B cell (primary cell): ENCODE measurements at regions not wholly inside any gene's neighbourhood (a gene's known extent, or its start where the extent isn't known, plus 50 kb on each side); places are given as distances from the start of the nearest gene placed in this dataset.

Experiments
- ATAC-seq: fragments of 200-7000 bp; cut with Tn5 transposase; one replicate; pipeline ENCODE4 v1.10.0; 2021; ENCODE audit warnings: low read depth, mild to moderate bottlenecking, moderate number of reproducible peaks, moderate library complexity
- CTCF ChIA-PET: fragments of 350-600 bp; sonication (Branson Sonifier 250); formaldehyde crosslinking; loops from one replicate; lab custom pipeline; 2021; ENCODE audit warnings: antibody characterized with exemption, inconsistent platforms; lab: Charles Lee
- POLR2A ChIA-PET: fragments of 350-600 bp; sonication (Branson Sonifier 250); formaldehyde crosslinking; loops from one replicate; lab custom pipeline; 2021; ENCODE audit warnings: antibody characterized with exemption; lab: Charles Lee
- DNase-seq: peaks from one replicate; pipeline ENCODE4 v3.0.0; 2013
- H2AFZ ChIP-seq: 2 replicates; pipeline ENCODE4 v1.6.1; 2012; ENCODE audit warnings: mild to moderate bottlenecking, low read depth, low read length; ENCODE audit not compliant: insufficient read depth, poor library complexity, severe bottlenecking
- H3K27ac ChIP-seq, 2 donors: 1 replicate in 1 of 2; 2 replicates in 1 of 2; pipeline ENCODE4 v1.5.1; 2012 to 2013; ENCODE audit warnings: low read length in 2 of 2, mild to moderate bottlenecking in 2 of 2, moderate library complexity in 1 of 2
- H3K27me3 ChIP-seq, 4 experiments: fragments of 200-600 bp in 1 of 4; sonication (generic) in 1 of 4; replicated peaks in 1 of 4; 1 replicate in 2 of 4; 2 replicates in 2 of 4; pipeline versions ENCODE4 v1.6.1 to v1.7.0; 2013 to 2016; ENCODE audit warnings: low read length in 3 of 4, mild to moderate bottlenecking in 2 of 4, mixed read lengths in 1 of 4, moderate library complexity in 1 of 4; ENCODE audit not compliant: insufficient read depth in 4 of 4, control insufficient read depth in 3 of 4; ENCODE audit errors: control extremely low read depth in 1 of 4
- H3K36me3 ChIP-seq, 2 experiments: replicated peaks in 1 of 2; 1 replicate in 1 of 2; 2 replicates in 1 of 2; pipeline versions ENCODE4 v1.6.1 to v1.7.1; 2013; ENCODE audit warnings: low read length in 1 of 2; ENCODE audit not compliant: insufficient read depth in 2 of 2, control insufficient read depth in 1 of 2; ENCODE audit errors: control extremely low read depth in 1 of 2, extremely low read depth in 1 of 2
- H3K4me1 ChIP-seq, 2 donors: fragments of 200-600 bp in 1 of 2; sonication (generic) in 1 of 2; 1 replicate in 1 of 2; 2 replicates in 1 of 2; pipeline versions ENCODE4 v1.5.1 to v1.6.1; 2013 to 2017; ENCODE audit warnings: low read length in 2 of 2; ENCODE audit not compliant: control insufficient read depth in 2 of 2, insufficient read depth in 2 of 2
- H3K4me2 ChIP-seq: replicated peaks from 2 replicates; pipeline ENCODE3; 2012; ENCODE audit warnings: mild to moderate bottlenecking, low read depth, low read length; ENCODE audit not compliant: poor library complexity, severe bottlenecking
- H3K4me3 ChIP-seq, 5 experiments: fragments of 200-600 bp in 1 of 5; sonication (generic) in 1 of 5; 1 replicate in 3 of 5; 2 replicates in 2 of 5; pipeline versions ENCODE4 v1.5.1 to v1.7.0; 2011 to 2016; ENCODE audit warnings: low read length in 4 of 5, mild to moderate bottlenecking in 4 of 5, low read depth in 2 of 5, control low read depth in 1 of 5, moderate library complexity in 1 of 5; ENCODE audit not compliant: insufficient read depth in 1 of 5; ENCODE audit errors: control extremely low read depth in 1 of 5, extremely low read depth in 1 of 5
- H3K79me2 ChIP-seq: fragments of 200-600 bp; sonication (generic); one replicate; pipeline ENCODE4 v1.6.0; 2016; ENCODE audit warnings: low read length; ENCODE audit not compliant: control insufficient read depth, insufficient read depth
- H3K9ac ChIP-seq: fragments of 200-600 bp; sonication (generic); 2 replicates; pipeline ENCODE4 v1.6.1; 2017; ENCODE audit warnings: mild to moderate bottlenecking, low read length, moderate library complexity
- H3K9me3 ChIP-seq, 3 donors: one replicate each; pipeline versions ENCODE4 v1.6.1 to v1.7.1; 2013; ENCODE audit warnings: low read length in 2 of 3; ENCODE audit not compliant: control insufficient read depth in 2 of 3, insufficient read depth in 1 of 3; ENCODE audit errors: control extremely low read depth in 1 of 3
- H4K20me1 ChIP-seq: 2 replicates; pipeline ENCODE4 v1.6.0; 2012; ENCODE audit warnings: mild to moderate bottlenecking, low read length; ENCODE audit not compliant: insufficient read depth, control insufficient read depth, poor library complexity, severe bottlenecking
- H3K27ac Mint-ChIP-seq: one replicate; pipeline ENCODE4 v1.8.0; 2021; ENCODE audit warnings: mixed read lengths
- H3K27me3 Mint-ChIP-seq: one replicate; pipeline ENCODE4 v1.8.0; 2021; ENCODE audit warnings: mixed read lengths
- H3K4me1 Mint-ChIP-seq: one replicate; pipeline ENCODE4 v1.8.0; 2021; ENCODE audit warnings: mixed read lengths
- H3K4me3 Mint-ChIP-seq: one replicate; pipeline ENCODE4 v1.8.0; 2021; ENCODE audit warnings: mixed read lengths
- H3K9me3 Mint-ChIP-seq: one replicate; pipeline ENCODE4 v1.8.0; 2022; ENCODE audit warnings: mixed read lengths; ENCODE audit not compliant: insufficient read depth
- EZH2 ChIP-seq: IDR thresholded peaks from 2 replicates; pipeline ENCODE4 v1.6.1; 2012; ENCODE audit warnings: borderline replicate concordance, low read depth, mild to moderate bottlenecking, moderate library complexity, low read length; ENCODE audit not compliant: insufficient read depth, poor library complexity, severe bottlenecking
- WGBS: methylation state at CpG from one replicate; pipeline ENCODE4 v1.1.5; 2013; ENCODE audit warnings: missing lambda C conversion rate; ENCODE audit not compliant: insufficient coverage; 5-methylcytosine and 5-hydroxymethylcytosine counted together
- intact Hi-C: fragments of 100-400 bp; cut with micrococcal nuclease; formaldehyde crosslinking; loops from one replicate; pipeline ENCODE4 v1.10.0; 2022
- TF ChIP-seq, protein P1 (sequence below): fragments of 200-600 bp; IDR thresholded peaks from one replicate; pipeline ENCODE4 v1.8.0; 2022; ENCODE audit warnings: antibody characterized with exemption, mild to moderate bottlenecking

DNA sequence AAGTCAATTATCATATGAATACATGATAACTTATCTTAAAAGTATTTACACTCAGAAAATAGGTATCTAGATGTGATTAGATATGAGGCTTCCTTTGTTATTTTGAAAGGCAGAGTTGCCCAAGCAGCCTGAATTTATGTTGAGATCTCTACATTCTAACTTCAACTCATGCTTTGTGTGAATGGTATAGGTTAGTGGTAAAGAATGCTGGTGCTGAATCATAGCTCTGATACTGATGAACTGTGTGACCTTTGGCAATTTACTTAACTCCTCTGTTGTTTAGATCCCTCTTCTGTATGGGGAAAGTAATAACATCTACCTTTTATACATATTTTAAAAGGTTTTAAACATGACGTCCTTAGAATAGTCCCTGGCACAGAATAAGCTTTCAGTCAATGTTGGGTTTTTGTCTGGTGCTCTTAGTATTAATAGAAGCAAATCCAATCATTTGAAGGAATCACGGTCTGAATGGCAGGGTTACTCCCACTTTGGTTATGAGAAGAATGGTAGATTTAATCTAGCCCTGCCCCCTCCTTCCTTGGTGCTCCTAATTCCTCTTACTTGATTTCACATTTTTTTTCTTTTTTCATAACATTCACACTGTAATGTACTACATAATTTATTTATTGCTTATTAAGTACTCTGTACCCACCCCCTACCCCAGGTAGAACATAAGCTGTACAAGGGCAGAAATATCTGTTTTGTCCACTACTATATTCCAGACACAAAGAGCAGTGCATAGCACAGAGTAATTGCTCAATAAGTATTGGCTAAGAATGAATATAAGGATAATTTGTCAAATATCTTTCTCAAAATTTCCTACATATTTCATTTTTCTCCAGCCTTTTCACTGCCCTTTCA lies 203.3 kb upstream of the KRR1 start:
- peaks cover 6% of the 10 kb centered on the region for H3K27me3 Mint-ChIP-seq
- H3K4me2 ChIP-seq, result no peak overlapping the region
- H3K9me3 Mint-ChIP-seq, result no peaks in the 10 kb centered on the region
- H3K27ac Mint-ChIP-seq, result no peak overlapping the region
- no peak for DNase-seq
- H3K9ac ChIP-seq, result no peak overlapping the region
- H3K27me3 ChIP-seq, result no peaks in the 10 kb centered on the region
- H3K79me2 ChIP-seq, result no peaks in the 10 kb centered on the region
- no peaks in the 10 kb centered on the region for H3K36me3 ChIP-seq
- H3K9me3 ChIP-seq, result no peaks in the 10 kb centered on the region
- no peaks in the 10 kb centered on the region for H3K4me1 ChIP-seq
- ChIA-PET CTCF (no interaction called here), POLR2A (no interaction called here)
- no peak overlapping the region for H2AFZ ChIP-seq
- H3K4me3 Mint-ChIP-seq, result no peak overlapping the region
- no peak for TF ChIP-seq EZH2
- TF ChIP-seq, protein P1, sequence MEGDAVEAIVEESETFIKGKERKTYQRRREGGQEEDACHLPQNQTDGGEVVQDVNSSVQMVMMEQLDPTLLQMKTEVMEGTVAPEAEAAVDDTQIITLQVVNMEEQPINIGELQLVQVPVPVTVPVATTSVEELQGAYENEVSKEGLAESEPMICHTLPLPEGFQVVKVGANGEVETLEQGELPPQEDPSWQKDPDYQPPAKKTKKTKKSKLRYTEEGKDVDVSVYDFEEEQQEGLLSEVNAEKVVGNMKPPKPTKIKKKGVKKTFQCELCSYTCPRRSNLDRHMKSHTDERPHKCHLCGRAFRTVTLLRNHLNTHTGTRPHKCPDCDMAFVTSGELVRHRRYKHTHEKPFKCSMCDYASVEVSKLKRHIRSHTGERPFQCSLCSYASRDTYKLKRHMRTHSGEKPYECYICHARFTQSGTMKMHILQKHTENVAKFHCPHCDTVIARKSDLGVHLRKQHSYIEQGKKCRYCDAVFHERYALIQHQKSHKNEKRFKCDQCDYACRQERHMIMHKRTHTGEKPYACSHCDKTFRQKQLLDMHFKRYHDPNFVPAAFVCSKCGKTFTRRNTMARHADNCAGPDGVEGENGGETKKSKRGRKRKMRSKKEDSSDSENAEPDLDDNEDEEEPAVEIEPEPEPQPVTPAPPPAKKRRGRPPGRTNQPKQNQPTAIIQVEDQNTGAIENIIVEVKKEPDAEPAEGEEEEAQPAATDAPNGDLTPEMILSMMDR, result no peak
- ATAC-seq, result no peak
- H4K20me1 ChIP-seq, result no peaks in the 10 kb centered on the region
- no CpG with 5 or more reads among the region's 2 CpGs for WGBS
- H3K4me3 ChIP-seq, result no peak overlapping the region
- intact Hi-C loops, result no loop called here
- no peak overlapping the region for H3K27ac ChIP-seq
- H3K4me1 Mint-ChIP-seq, result no peaks in the 10 kb centered on the region

DNA sequence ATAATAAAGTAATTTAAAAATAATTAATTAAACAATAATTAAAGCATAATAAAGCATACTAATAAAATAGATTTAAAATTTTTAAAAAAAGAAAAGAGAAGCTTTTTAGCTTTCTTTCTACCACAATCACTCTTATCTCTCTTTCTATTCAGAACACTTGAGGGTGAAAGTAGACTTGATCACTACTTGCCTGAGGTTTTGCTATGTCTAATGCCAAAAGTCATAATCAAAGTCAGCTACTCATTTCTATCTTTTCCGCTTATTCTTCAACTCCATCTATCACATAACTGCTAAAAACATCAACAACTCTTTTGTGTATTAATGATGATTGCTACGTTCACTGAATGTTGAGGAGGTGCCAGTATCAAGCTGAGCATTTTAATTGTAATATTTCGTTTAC lies 202.0 kb upstream of the KRR1 start:
- no peaks in the 10 kb centered on the region for H3K36me3 ChIP-seq
- CTCF ChIA-PET, result no interaction called here
- POLR2A ChIA-PET, result no interaction called here
- H3K27me3 Mint-ChIP-seq, result peaks cover 6% of the 10 kb centered on the region
- TF ChIP-seq, protein P1, result no peak
- TF ChIP-seq EZH2, result no peak
- no peak overlapping the region for H3K4me3 Mint-ChIP-seq
- H3K4me2 ChIP-seq, result no peak overlapping the region
- no peak overlapping the region for H3K27ac ChIP-seq
- no peak overlapping the region for H2AFZ ChIP-seq
- no peaks in the 10 kb centered on the region for H3K9me3 Mint-ChIP-seq
- H3K4me1 ChIP-seq, result no peaks in the 10 kb centered on the region
- no peak overlapping the region for H3K27ac Mint-ChIP-seq
- DNase-seq (no peak), ATAC-seq (no peak)
- WGBS, result no CpG with 5 or more reads among the region's 3 CpGs
- H3K9me3 ChIP-seq, result no peaks in the 10 kb centered on the region
- no peaks in the 10 kb centered on the region for H4K20me1 ChIP-seq
- intact Hi-C loops, result no loop called here
- H3K27me3 ChIP-seq, result no peaks in the 10 kb centered on the region
- no peak overlapping the region for H3K9ac ChIP-seq
- no peak overlapping the region for H3K4me3 ChIP-seq
- no peaks in the 10 kb centered on the region for H3K79me2 ChIP-seq
- no peaks in the 10 kb centered on the region for H3K4me1 Mint-ChIP-seq
